Esophagus muscularis mucosa (tissue), 3 donors: ENCODE measurements at regions not wholly inside any gene's neighbourhood (a gene's known extent, or its start where the extent isn't known, plus 50 kb on each side); places are given as distances from the start of the nearest gene placed in this dataset.

ENCODE experiments used
- EP300 ChIP-seq: sonication (generic); formaldehyde crosslinking; IDR thresholded peaks from one replicate; pipeline ENCODE4 v1.6.1; 2017; ENCODE audit warnings: antibody characterized with exemption
- POLR2AphosphoS5 ChIP-seq, 2 donors: sonication (generic); formaldehyde crosslinking; IDR thresholded peaks; one replicate each; pipeline ENCODE4 v1.6.1; 2017; ENCODE audit warnings: antibody characterized with exemption in 2 of 2

- no peak for TF ChIP-seq EP300
- no peak for TF ChIP-seq POLR2AphosphoS5 (IDR thresholded peaks at IDR 0.05)
Measured at GRCh38 chr1:221559911-221560310, 182.0 kb downstream of the DUSP10 start.
